Activated CD4-positive, alpha-beta T cell treated with anti-CD3 and anti-CD28 coated beads, Interleukin-2, amount 50 U/mL, for 24 hours (primary cell): ENCODE measurements at regions not wholly inside any gene's neighbourhood (a gene's known extent, or its start where the extent isn't known, plus 50 kb on each side); places are given as distances from the start of the nearest gene placed in this dataset.
"Not testable (repeated sequence)": the region's sequence is repeated elsewhere in the genome, so short reads cannot be mapped to it uniquely, and the experiment has no call there.

Source experiments
- DNase-seq, 2 donors: peaks; one replicate each; pipeline ENCODE4 v3.0.0-alpha.2; 2020; ENCODE audit warnings: low read depth in 1 of 2, low spot score in 1 of 2

DNA sequence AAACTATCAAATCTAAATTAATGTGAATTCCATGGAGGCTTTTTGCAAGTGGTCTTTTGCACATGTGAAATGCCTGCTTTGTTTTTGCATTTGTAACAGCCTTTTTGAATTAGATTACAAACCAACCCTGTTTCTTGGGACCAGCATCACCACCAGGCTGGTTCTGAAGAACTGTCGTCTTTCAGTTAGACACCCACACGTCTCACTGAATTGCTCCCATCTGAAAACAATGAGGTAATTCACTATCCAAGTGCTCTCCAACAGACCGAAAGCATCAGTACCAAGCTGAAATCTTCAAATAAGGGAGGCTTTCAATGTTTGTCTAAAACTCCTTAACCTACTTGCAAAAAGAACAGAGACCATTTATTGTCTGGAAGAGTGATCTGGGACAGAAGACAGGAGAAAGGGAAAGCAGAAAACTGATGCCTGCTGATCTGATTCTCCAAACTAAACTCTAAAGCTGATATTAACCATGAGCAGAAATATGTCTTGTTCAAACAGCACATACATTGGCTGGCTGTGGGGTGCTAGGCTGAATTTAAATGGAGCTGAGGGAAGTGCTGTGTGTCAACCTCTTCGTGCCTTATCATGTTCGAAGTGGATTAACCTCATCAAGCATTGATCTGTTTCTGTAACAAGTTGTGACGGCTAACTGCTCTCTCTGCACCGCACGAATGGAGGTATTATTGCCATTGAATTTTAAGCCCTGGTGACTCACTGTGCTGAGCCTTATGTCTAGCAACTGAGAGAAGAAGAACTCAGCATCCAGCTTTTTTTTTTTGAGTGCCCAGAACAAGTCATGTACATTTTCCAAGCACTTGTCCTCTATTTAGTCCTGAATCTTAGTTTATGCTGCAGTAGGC lies 213.7 kb upstream of the P2RY1 start:
- DNase-seq = no peak

DNA sequence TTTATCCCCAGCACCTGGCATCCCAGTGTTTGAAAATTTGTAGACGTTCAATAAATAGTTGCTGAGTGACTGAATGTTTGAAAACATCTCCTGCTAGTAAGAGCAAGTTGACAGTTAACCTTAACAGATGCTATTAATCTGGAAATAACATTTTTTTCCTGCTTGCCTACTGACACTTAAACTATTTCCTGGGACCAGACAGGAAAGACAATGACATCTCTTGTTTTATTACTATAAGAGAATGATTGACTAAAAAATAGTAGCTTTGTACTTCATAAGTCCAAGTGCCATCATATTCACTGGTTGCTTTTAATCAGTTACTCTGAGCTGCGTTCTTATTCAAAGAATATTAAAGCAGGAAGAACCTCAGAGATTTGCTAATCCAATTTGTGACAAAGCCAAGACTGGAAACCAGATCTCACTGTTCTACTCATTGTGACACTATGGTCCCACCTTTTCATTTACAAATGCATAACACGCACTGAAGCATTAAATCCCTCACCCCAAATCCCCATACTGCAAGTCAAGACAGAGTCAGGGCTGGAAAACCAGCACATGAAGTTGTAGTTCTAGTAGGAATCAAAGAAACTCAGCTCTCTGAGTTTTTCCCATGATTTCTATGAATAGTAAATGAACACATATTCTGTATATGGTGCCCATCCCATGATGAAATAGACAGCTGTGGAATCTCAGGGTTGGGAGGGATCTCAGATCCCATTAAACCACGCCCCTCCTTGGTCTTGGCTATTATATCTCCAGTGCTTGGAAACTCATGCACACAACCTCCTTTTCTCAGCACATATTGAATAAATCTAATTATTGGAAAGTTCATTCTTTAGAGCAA lies 212.7 kb upstream of the P2RY1 start:
- no peak for DNase-seq

DNA sequence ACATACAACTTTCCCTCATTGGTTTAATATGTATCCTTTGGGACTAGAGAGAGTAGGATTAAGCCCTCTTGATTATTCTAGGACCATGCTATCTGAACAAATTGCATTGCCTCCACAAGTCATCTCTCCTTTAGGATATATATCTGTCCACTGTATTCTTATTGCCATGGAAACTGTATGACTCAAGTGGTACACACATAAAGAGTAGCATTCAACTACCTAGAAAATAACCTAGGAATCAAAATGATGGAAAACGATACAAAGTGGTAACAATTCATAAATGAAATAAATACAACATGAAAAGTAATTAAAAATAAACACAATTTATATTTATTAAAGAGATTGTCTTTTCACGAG lies 212.1 kb upstream of the P2RY1 start:
- no peak for DNase-seq

DNA sequence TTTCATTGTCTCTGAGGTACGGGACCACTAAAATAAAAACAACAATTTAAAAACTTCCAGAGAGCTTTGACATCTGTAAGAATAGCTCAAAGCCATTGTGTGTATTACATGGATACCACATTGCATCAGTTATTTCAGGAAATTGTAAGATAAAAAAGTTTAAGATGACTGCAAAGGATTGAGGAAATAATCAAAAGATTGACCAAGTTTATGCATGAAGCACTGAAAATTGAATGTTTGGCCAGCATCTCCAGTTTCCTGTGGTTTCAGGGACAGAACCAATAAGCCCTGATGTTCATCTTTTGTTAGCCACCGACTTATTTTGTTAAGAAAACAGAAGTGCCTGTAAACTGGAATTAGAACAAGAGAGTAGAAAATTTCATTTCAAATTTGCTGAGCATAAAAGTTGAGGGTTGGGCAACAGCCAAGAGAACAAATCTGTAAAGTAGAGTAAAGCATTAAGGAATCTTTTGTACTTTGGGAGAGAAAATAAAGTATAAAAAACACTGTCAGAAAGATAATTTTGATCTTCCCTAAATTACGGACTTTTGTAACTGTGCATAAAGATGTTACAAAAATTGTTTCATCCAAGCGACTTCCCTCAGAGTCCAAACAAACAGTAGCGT lies 211.5 kb upstream of the P2RY1 start:
- DNase-seq = no peak

DNA sequence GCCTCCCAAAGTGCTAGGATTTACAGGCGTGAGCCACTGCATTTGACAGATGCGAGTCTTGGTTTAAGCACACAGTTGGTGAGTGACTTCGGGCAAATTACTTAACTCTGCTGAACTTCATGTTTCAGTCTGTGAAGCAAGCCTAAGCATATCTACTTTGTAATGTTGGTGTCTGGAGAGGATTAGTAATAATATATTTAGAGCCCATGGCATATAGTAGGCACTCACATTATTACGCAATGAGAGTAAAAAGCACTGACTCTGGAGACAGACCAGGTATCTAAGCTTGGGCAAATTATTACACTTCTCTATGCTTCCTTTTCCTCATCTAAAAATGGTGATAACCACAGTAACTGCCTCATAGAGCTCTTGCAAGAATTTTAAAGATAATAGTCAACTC lies 208.7 kb upstream of the P2RY1 start:
- DNase-seq = no peak

GRCh38 chr3:152628496-152628895 lies 206.4 kb upstream of the P2RY1 start:
- no peak for DNase-seq

DNA sequence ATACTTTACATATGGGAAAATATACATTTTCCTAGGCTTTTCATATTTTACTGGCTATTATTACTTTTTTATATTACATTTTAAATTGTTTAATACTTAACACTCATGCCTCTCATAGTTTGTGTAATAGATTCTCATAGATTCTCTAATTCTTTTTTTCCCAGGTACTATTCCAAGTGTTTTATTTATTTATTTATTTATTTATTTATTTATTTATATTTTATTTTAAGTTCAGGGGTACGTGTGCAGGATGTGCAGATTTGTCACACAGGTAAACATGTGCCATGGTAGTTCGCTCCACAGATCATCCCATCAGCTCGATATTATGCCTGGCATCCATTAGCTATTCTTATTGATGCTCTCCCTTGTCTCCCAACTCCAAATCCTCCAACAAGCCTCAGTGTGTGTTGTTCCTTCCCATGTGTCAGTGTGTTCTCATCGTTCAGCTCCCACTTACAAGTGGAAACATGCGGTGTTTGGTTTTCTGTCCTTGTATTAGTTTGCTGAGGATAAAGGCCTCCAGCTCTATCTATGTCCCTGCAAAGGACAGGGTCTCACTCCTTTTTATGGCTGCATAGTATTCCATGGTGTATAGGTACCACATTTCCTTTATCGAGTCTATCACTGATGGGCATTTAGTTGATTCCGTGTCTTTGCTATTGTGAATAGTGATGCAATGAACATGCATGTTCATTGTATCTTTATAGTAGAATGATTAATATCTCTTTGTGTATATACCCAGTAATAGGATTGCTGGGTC lies 205.4 kb upstream of the P2RY1 start:
- no peak for DNase-seq

DNA sequence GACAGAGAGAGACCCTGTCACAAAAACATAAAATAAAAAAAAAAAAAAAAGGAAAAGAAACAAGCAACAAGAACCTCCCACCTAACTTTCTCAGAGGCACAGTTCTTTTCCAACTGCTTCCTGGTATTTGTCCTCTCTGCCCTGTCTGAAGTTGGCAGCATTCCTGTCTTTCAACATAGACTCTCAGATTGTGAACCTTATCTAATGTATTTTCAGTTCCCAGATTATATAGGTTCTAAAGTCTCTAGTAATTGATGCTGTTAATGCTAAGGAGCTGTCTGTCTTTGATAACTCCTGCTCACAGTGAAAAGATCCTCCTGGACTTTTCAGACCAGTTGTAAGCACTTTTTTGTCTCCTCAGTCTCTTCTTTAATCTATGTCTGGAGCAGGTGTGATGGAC lies 199.5 kb upstream of the P2RY1 start:
- DNase-seq = no peak

GRCh38 chr3:152636651-152637050 lies 198.3 kb upstream of the P2RY1 start:
- DNase-seq = no peak

GRCh38 chr3:152638214-152638613 lies 196.7 kb upstream of the P2RY1 start:
- DNase-seq = no peak

GRCh38 chr3:152638707-152639450 lies 196.1 kb upstream of the P2RY1 start:
- no peak for DNase-seq

DNA sequence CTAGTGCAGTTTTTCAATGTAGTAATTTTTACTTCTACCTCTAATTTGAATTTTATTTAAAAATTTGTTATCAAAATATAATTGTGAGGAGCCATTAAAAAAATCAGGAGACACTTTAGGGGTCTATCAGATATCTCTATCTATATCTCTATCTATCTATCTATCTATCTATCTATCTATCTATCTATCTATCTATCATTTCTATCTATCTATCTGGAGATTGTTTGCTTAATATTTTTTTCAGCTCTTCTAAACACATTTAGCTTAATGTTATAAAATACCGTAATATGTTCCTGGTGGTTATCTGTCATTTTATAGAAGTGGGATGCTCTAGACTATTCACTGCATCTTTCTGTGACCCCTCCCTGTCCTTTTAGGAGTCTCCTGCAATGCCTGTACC lies 193.7 kb upstream of the P2RY1 start:
- no peak for DNase-seq

GRCh38 chr3:152642658-152643057 lies 192.3 kb upstream of the P2RY1 start:
- no peak for DNase-seq

DNA sequence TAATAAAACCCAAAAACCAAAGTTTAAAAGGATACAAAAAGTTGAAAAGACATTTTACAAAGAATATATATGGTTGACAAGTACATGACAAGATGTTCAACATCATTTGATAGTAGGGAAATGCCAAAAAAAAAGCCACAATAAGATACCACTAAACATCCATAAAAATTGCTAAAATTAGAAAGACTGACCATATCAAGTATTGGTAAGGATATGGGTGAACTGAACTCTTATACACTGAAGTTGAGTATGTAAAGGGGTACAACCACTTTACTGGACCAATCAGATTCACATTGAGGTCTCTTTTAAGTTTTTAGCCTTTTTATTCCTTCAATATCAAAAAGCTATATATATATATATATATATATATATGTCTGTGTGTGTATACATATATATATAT lies 190.5 kb upstream of the P2RY1 start:
- no peak for DNase-seq

- DNase-seq = no peak
Observed at GRCh38 chr3:152646004-152646403, 188.9 kb upstream of the P2RY1 start.

GRCh38 chr3:152650177-152650576 lies 184.8 kb upstream of the P2RY1 start:
- DNase-seq = no peak

GRCh38 chr3:152650923-152651322 lies 184.0 kb upstream of the P2RY1 start:
- DNase-seq = not testable (repeated sequence)

GRCh38 chr3:152656214-152656971 lies 178.5 kb upstream of the P2RY1 start:
- no peak for DNase-seq

DNA sequence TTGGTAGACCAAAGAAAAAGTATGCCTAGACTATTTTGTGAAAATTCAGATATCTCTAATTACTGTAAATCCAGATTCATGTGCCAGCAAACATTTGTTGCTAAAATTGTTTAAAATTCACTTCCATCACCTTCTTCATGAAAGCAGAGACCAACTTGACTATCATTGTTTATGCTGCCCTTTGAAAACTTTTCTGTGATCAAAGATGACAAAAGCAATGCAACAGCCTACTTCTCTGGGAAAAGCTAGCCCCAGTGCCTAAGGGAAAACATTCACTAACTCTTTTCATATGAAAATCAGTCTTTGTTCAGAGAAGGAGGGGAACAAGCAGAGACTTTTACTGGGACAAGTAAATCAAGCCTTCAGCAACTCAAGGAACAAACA lies 178.0 kb upstream of the P2RY1 start:
- no peak for DNase-seq
